ENCODE measurements at regions not wholly inside any gene's neighbourhood (a gene's known extent, or its start where the extent isn't known, plus 50 kb on each side); places are given as distances from the start of the nearest gene placed in this dataset.
"Not testable (repeated sequence)": the region's sequence is repeated elsewhere in the genome, so short reads cannot be mapped to it uniquely, and the experiment has no call there.

GRCh38 chr22:19599626-19600243 lies 75.5 kb upstream of the CLDN5 start:
- FAIRE-seq (no peak), DNase-seq (ENCODE audit: low spot score) (no peak)

GRCh38 chr22:19603346-19603745 lies 79.1 kb upstream of the CLDN5 start:
- DNase-seq (ENCODE audit: low spot score); FAIRE-seq: not testable (repeated sequence)

DNA sequence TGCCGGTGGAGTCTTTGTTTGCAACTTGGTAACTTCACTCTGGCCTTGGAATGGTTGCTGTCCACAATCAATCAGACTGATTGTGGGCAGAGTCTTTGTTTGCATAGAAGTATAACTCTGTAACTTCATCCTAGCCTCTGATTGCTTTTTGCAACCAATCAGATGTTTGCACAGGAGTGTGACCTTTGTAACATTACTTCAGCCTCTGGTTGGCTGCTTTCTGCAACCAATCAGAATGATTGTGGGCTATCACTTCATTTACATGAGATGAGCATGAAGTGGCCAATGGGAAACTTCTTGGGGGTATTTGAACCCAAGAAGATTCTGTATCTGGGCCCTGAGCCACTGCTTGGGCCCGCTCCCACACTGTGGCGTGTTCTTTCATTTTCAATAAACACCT lies 79.6 kb upstream of the CLDN5 start:
- FAIRE-seq (no peak), DNase-seq (ENCODE audit: low spot score) (no peak)

DNA sequence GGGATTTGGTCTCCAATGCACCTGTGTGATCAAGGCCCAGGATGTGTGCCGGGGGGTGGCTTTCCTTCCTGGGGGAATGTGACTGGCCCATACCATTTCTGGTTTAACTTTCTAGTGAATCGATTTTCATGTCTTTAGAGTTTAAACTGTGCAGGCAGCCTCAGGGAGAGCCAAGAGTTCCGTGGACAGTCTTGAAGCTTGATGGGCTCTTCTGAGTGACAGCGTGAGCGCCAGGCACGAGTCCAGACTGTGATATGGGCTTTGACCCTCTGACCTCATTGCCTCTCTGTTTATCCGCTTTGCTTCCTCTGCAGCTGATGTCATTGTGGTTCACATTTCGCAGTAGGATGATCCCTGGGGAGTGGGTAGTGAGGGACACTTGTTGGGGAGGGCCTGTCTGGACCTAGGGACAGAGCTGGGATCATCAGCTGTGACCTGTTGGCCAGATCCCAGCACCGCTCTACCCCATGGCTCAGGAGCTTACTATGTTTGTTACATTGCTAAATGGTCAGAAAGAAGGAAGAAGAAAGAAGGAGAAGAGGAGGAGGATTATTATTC lies 80.6 kb upstream of the CLDN5 start:
- no peak for DNase-seq (ENCODE audit: low spot score)
- FAIRE-seq: no peak

GRCh38 chr22:19605508-19606331 lies 81.5 kb upstream of the CLDN5 start:
- FAIRE-seq: no peak

DNA sequence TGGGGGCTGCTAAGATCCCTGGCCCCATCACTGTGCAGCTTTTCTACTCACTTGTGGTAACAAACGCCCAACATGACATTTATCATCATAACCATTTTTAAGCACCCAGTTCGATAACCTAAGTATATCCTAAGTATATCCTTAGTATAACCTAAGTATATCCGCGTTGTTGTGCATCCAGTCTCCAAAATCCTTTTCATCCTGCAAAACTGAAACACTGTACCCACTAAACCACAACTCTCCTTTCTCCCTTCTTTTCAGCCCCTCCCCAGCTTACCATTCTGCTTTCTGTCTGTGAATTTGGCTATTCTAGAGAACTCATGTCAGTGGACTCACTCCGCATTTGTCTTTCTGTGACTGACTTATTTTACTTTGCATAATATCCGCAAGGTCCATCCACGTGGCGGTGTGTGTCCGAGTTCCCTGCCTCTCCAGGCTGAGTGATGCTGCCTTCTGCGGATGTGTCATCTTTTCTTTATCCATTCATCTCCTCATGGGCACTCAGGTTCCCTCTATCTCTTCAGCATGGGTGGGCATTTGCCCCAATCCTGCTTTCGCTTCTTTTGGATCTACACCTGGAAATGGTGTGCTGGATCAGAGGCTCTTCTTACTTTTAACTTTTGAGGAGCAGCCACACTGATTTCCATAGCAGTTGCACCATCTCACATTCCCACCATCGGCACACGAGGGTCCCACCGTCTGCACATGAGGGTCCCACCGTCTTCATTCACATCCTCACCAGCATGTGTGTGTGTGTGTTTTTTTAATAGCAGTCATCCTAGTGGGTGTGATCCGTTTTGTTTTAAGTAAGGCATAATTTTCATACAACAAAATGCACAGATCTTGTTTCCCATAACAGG lies 82.4 kb upstream of the CLDN5 start:
- FAIRE-seq: no peak

More at GRCh38 chr22:19605508-19606331, 81.5 kb upstream of the CLDN5 start:
- DNase-seq (ENCODE audit: low spot score): no peak

DNA sequence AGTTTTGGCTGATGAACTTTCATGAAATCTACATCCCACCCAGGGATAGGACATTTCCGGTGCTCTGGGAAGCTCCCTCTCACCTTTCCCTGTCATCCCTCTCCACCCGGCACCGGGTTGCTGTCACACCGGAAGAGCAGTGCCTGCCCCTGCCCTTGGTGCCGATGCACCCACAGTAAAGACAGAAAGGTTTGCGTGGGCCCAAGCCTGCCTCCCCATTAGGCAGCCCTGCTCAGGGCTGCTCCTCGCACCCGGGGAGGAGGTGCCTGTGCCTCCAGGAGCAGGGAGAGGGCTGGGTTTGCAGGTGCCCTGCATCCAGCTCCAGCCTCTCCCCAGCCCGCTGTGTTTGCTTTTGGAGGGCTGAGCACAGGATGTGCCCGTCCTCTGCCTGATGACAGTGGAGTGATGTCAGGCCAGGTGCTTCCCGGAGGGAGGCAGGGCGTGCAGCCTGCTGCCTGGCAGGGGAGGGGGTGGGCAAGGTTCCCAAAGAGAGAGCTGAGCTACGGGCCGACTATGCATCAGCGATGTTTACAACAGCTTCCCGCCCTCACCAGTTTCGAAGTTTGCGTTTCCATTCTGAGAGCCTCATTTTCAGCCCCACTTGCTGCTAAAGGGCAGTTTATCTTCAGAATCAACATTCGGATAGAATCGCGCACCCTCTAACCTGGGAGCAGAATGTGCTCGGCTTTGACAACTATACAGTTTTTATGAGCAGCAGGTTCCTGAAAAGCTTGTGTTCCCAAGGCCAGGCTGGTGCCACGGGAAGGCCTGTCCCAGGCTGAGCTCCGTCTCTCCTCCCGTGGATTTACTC lies 83.2 kb upstream of the CLDN5 start:
- no peak for FAIRE-seq
- no peak for DNase-seq (ENCODE audit: low spot score)

More for the DNA sequence above, 82.4 kb upstream of the CLDN5 start:
- DNase-seq (ENCODE audit: low spot score): no peak

DNA sequence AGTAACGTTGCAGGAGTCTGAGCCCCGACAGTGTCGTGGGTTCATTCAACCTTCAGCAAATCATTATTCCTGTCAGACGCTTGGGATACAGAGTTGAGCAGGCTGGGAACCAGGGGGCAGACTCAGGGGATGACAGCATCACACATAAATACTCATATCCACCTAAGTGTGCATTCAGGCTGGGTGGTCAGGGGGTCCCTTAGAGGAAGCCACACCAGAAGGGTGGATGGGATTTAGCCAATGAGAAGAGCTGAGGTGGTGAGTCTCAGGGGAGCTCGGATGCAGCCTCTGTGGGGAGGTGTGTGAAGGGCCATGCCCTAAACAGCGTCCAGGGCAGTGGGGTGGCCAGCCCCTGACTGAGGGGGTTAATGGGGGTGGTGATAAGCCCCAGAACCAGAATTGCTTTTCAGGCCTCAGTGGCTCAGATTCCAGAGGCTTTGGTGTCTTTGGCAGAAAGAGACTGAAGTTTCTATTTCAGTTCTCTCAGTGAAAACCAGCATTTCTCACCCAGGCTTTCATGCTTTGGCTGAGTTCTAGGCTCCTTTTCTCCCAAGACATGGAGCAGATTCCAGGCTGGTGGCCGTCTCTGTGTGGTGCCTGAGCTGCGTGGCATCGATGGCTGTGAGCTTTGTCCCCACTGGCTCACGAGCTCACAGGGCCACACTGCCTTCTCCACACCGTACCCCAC lies 83.9 kb upstream of the CLDN5 start:
- no peak for FAIRE-seq

GRCh38 chr22:19609753-19610152 lies 85.5 kb upstream of the CLDN5 start:
- not testable (repeated sequence) for FAIRE-seq; DNase-seq (ENCODE audit: low spot score)

More for the DNA sequence above, 83.9 kb upstream of the CLDN5 start:
- no peak for DNase-seq (ENCODE audit: low spot score)

DNA sequence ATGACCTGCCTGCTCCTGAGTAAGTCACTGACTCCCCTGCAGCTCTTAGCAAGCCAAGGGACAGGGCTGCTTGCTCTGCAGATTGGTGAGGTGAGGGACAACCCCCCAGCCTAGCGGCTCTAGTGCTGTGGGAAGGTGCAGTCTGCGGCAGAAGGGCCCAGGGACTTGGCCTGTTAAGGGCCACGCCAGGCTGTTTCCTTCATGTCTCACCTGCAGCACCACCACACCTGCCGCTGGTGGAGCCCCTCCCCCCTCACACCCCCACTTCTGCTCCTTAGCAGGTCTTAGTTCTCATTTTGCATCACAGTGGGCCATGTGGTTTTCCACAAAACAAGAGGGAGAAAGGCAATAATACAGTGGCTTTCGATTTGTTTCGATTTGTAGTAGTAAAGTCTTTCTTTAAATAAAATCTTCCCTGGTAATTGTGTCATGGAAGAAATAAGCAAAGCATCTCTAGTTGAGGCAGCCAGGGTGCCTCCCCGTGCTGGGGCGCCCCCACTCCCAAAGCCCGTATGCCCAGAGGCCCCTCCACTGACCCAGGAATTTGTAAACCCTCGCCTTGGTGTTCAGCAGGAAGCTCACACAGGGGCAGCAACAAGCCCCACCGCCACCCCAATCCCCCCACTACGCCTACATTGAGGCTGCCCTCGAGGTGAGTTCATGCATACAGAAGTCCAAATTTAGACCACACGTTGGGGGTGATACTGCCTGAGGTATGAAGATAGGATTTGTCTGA lies 86.5 kb upstream of the CLDN5 start:
- DNase-seq (ENCODE audit: low spot score): no peak

DNA sequence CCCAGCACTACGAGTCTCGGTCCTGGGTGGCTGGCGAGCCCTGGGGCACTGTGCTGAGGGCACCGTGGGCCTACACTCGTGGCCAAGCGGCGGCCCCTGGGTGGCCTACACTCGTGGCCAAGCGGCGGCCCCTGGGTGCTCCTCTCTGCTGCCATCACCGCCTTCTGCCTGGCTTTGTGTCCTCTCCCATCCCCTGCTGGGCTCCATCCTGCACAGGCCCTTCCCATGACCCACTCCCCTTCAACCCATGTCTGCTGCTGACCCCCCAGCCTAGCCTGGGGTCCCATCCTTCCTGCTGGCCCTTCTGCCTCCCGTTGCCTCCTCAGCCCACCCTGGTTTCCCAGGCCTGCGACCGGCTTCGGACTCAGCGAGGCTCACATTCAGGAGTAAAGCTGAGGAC lies 87.4 kb upstream of the CLDN5 start:
- FAIRE-seq (no peak), DNase-seq (ENCODE audit: low spot score) (no peak)

More for the DNA sequence above, 86.5 kb upstream of the CLDN5 start:
- FAIRE-seq: no peak

DNA sequence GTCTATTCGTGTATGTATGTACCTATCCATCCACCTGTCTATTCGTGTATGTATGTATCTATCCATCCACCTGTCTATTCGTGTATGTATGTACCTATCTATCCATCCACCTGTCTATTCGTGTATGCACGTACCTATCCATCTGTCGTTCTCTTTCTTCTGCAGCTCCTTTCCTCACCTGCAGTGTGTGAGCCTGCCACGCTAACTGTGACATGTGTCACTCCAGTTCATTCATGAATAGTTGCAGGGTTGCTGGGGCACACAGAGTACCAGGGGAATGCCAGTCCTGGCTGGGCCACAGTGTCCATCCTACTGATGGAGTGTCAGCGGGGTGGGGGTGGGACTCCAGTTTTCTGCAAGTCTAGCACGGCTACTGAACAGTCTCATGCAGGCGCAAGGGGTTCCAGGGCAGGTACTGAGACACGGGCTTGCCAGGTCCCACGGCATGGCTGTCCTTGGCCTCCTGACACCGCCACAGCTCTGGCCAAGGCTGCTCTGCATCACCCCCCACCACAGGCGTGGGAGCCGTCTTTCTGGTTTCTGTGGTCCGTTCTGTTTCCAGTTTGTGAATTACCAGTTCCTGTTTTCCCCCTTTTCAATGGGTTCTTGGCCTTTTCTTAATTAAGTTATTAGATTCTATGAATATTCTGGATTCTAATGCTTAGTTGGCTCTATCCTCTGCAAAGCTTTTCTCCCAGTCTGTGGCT lies 88.8 kb upstream of the CLDN5 start:
- no peak for FAIRE-seq
- no peak for DNase-seq (ENCODE audit: low spot score)

DNA sequence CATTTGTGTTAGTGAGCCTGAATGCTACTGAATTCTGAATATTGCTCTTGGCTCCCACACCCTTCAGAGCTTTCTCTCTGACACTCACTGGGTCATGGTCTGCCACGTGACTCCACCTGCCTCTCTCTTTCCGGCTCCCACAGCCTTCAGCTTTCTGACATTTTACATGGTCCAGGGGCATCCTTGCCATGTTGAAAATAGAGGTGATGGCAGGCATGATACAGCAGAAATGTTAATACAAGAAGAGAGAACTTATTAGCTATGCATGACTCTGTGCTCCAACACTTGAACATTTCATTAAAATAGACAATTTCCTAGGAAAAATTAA lies 90.3 kb upstream of the CLDN5 start:
- DNase-seq (ENCODE audit: low spot score) (no peak), FAIRE-seq (no peak)

- no peak for FAIRE-seq
- DNase-seq (ENCODE audit: low spot score): no peak
These were observed 90.8 kb upstream of the CLDN5 start for GRCh38 chr22:19615001-19615461.

DNA sequence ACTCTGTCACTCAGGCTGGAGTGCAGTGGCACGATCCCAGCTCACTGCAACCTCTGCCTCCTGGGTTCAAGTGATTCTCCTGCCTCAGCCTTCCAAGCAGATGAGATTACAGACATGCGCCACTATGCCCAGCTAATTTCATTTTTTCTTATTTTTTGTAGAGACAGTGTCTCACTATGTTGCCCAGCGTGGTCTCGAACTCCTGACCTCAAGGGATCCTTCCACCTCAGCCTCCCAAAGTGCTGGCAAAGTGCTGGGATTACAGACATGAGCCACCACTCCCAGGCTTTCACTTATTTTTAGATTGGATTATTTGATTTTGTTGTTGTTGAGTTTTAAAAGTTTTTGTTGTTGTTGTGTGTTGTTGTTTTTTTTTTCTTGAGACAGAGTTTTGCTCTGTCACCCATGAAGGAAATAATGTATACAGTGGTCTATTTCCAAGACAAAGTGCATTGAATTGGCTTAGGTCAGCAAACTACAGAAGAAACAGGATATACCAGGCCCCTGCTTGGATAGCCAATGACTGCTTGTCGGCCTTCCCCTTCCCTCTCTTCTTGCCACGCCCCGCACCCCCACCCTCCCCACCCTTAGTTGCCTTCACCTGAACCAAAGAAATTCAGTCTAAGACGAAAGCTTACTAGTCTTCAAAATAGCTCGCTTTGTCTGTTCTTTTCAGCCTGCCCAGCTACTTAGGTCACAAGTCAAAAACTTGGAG lies 91.8 kb upstream of the CLDN5 start:
- DNase-seq (ENCODE audit: low spot score): no peak
- no peak for FAIRE-seq

DNA sequence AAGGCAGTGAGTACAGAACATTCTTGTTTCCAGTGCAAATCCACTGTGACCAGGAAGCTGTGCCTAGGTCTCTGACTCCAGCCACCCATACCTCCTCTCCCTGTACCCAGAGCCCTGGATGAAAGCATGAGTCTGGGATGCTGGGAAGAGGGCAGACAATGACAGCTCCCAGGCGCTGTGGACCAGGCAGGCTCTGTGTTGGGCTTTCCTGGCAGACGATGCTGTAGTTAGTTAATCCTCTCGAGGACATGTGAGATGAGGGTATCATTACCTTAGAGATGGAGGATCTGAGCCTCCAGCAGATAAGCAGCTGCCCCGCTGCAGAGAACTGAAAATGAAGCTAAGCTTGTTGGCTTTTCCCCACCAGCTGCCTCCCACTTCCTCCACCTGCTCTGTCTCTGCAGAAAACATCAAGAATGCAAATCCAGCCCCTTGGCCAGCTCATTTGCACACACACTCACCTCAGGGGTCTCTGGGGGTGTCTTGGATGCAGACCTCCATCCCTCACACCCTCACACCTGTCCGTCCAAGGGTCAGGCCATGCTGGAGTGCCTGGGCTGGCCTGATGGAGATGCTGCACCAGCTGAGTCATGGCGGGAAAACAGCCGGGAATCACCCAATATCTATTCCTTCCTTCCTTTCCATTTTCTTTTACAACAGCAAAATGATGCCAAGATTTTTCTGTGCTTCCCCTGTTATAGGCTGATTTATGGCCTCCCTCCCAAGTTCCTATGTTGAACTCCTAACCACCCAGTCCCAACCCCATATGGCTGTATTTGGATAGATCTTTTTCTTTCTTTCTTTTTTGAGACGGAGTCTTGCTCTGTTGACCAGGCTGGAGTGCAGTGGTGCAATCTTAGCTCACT lies 94.9 kb upstream of the SEPTIN5 start:
- FAIRE-seq: no peak
- DNase-seq (ENCODE audit: low spot score): no peak

DNA sequence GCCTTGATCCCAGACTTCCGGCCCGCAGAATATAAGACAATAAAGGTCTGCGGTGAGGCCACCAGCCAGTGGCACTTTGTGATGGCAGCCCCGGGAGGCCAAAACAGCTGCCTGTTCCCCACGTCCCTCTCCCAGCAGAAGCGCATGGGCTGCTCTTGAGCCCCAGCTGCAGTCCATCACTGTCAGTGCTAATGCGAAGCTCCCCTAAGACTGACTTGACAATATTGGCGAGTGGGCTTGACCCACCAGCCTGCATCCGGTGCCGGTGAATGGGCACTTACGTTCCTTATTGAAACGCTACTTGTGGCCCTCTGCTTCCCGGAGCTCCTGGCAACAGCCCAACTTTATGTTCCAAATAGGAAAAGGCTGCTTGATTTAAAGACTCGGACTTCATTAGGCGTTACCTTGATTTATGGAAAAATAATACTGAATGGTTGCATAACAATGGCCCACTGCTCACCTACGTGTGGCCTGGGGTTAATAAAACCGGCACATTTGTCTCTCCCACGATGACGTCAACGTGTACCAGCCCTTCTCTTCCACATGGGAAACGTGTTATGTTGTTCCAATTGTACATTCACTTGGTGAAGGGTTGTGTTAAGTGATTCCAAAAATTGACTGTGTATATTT lies 93.4 kb upstream of the SEPTIN5 start:
- FAIRE-seq: no peak
- DNase-seq (ENCODE audit: low spot score): no peak

All from RCC 7860 (cell line).